ENCODE measurements at regions not wholly inside any gene's neighbourhood (a gene's known extent, or its start where the extent isn't known, plus 50 kb on each side); places are given as distances from the start of the nearest gene placed in this dataset.

GRCh38 chr10:70939441-70940003 lies 51.2 kb upstream of the PCBD1 start:
- Histone ChIP-seq H3K9me3 (ENCODE audit: control insufficient read depth, insufficient read depth, low read depth, low read length) (no peaks in the 10 kb centered on the region), H3K36me3 (ENCODE audit: control insufficient read depth in 2 of 2, insufficient read depth in 1 of 2, low read length in 2 of 2) (no peaks in the 10 kb centered on the region), H3K4me3 (ENCODE audit: low read depth, low read length) (no peak overlapping the region), H3K4me1 (ENCODE audit: control insufficient read depth, insufficient read depth, low read length) (no peaks in the 10 kb centered on the region), H3K27ac (ENCODE audit: extremely low read depth, low read depth, low read length) (no peak overlapping the region)
- ChIA-PET POLR2A (no interaction called here), CTCF (interaction anchor here (0.7 kb wide), 1 partner anchor 79 kb away, joined by 3 read pairs; no protein-coding TSS in a partner anchor)
- peak; percentile 85 for TF ChIP-seq PRDM4 (tag by site-specific recombination; IDR thresholded peaks at IDR 0.05)
- TF ChIP-seq ZNF623 (tag by site-specific recombination; IDR thresholded peaks at IDR 0.05): no peak

GRCh38 chr10:70940834-70941568 lies 52.6 kb upstream of the PCBD1 start:
- ChIA-PET POLR2A (interaction anchor here (0.8 kb wide), 1 partner anchor 16 kb away, joined by 3 read pairs; no protein-coding TSS in a partner anchor), CTCF (interaction anchor here (0.6 to 1.7 kb wide), 3 partner anchors 15 to 489 kb away, joined by 3 to 12 read pairs (median 3); no protein-coding TSS in a partner anchor)
- Histone ChIP-seq H3K9me3 (ENCODE audit: control insufficient read depth, insufficient read depth, low read depth, low read length) (no peaks in the 10 kb centered on the region), H3K27ac (ENCODE audit: extremely low read depth, low read depth, low read length) (no peak overlapping the region), H3K36me3 (ENCODE audit: control insufficient read depth in 2 of 2, insufficient read depth in 1 of 2, low read length in 2 of 2) (no peaks in the 10 kb centered on the region), H3K4me1 (ENCODE audit: control insufficient read depth, insufficient read depth, low read length) (no peaks in the 10 kb centered on the region), H3K4me3 (ENCODE audit: low read depth, low read length) (no peak overlapping the region)
- TF ChIP-seq ZXDB (tag by site-specific recombination; IDR thresholded peaks at IDR 0.05) (no peak), MYNN (tag by site-specific recombination; IDR thresholded peaks at IDR 0.05; ENCODE audit: borderline replicate concordance) (0 out of 2 replicates have a peak, but pooled peaks have one; percentile 20)

GRCh38 chr10:70942125-70942524 lies 53.8 kb upstream of the PCBD1 start:
- no peaks in the 10 kb centered on the region for H3K9me3 ChIP-seq (ENCODE audit: control insufficient read depth, insufficient read depth, low read depth, low read length)
- no peak for TF ChIP-seq ZNF544 (tag by site-specific recombination; IDR thresholded peaks at IDR 0.05)
- no peak for TF ChIP-seq ZNF24 (tag by site-specific recombination; IDR thresholded peaks at IDR 0.05)
- no peak for TF ChIP-seq ZNF488 (tag by site-specific recombination; IDR thresholded peaks at IDR 0.05)
- H3K27ac ChIP-seq (ENCODE audit: extremely low read depth, low read depth, low read length): no peak overlapping the region
- H3K4me3 ChIP-seq (ENCODE audit: low read depth, low read length): no peak overlapping the region
- H3K36me3 ChIP-seq (ENCODE audit: control insufficient read depth in 2 of 2, insufficient read depth in 1 of 2, low read length in 2 of 2): no peaks in the 10 kb centered on the region
- POLR2A ChIA-PET: no interaction called here
- no peaks in the 10 kb centered on the region for H3K4me1 ChIP-seq (ENCODE audit: control insufficient read depth, insufficient read depth, low read length)
- CTCF ChIA-PET: interaction anchor here (0.5 to 1.7 kb wide), 3 partner anchors 13 to 343 kb away, joined by 3 to 12 read pairs (median 4); no protein-coding TSS in a partner anchor

- POLR2A ChIA-PET: no interaction called here
- H3K4me1 ChIP-seq (ENCODE audit: control insufficient read depth, insufficient read depth, low read length): no peaks in the 10 kb centered on the region
- H3K9me3 ChIP-seq (ENCODE audit: control insufficient read depth, insufficient read depth, low read depth, low read length): no peaks in the 10 kb centered on the region
- TF ChIP-seq ZNF626 (tag by site-specific recombination; IDR thresholded peaks at IDR 0.05) (no peak), OVOL3 (tag by site-specific recombination; IDR thresholded peaks at IDR 0.05) (no peak), ZNF768 (tag by site-specific recombination; IDR thresholded peaks at IDR 0.05) (peak; percentile 44; the same call in 1 of the 2 replicates)
- H3K27ac ChIP-seq (ENCODE audit: extremely low read depth, low read depth, low read length): no peak overlapping the region
- CTCF ChIA-PET: interaction anchor here (0.5 to 1.5 kb wide), 4 partner anchors 14 to 342 kb away, joined by 3 to 5 read pairs (median 4); no protein-coding TSS in a partner anchor
- no peak overlapping the region for H3K4me3 ChIP-seq (ENCODE audit: low read depth, low read length)
- no peaks in the 10 kb centered on the region for H3K36me3 ChIP-seq (ENCODE audit: control insufficient read depth in 2 of 2, insufficient read depth in 1 of 2, low read length in 2 of 2)
Observed at GRCh38 chr10:70942725-70943124, 54.4 kb upstream of the PCBD1 start.

Measured in HEK293 (cell line).